PC-9 (cell line): ENCODE measurements at regions not wholly inside any gene's neighbourhood (a gene's known extent, or its start where the extent isn't known, plus 50 kb on each side); places are given as distances from the start of the nearest gene placed in this dataset.

Experiments
- BruUV-seq: library from RNA; stranded (reverse); fragments of 400-500 nt; replicated peaks from 2 replicates; lab custom pipeline; 2021; lab: Mats Ljungman, UMichigan
- CTCF ChIA-PET: fragments of 300-600 bp; sonication (Branson Sonifier 250); formaldehyde crosslinking; loops from one replicate; lab custom pipeline; 2022; ENCODE audit warnings: antibody characterized with exemption; lab: Charles Lee
- POLR2A ChIA-PET: fragments of 300-600 bp; sonication (Branson Sonifier 250); formaldehyde crosslinking; loops from one replicate; lab custom pipeline; 2022; ENCODE audit warnings: antibody characterized with exemption; ENCODE audit not compliant: unreplicated experiment; lab: Charles Lee
- DNase-seq, 2 experiments: peaks; one replicate each; pipeline versions ENCODE4 v3.0.0 to v3.0.0-alpha.2; 2015 to 2022; ENCODE audit warnings: mixed read lengths in 1 of 2
- H2AFZ ChIP-seq: fragments of 200-600 bp; sonication (generic); 2 replicates; pipeline ENCODE4 v1.8.1; 2017; ENCODE audit warnings: antibody characterized with exemption
- H3F3A ChIP-seq: fragments of 200-600 bp; sonication (generic); 2 replicates; pipeline ENCODE4 v1.8.1; 2017; ENCODE audit warnings: antibody characterized with exemption, mild to moderate bottlenecking, low read depth; ENCODE audit not compliant: insufficient read depth
- H3K27ac ChIP-seq: fragments of 200-600 bp; sonication (generic); 2 replicates; pipeline ENCODE4 v1.6.1; 2016; ENCODE audit warnings: mixed run types
- H3K27me3 ChIP-seq: fragments of 200-600 bp; sonication (generic); 2 replicates; pipeline ENCODE4 v1.6.1; 2016; ENCODE audit warnings: low read depth, mixed run types; ENCODE audit not compliant: insufficient read depth
- H3K36me3 ChIP-seq: fragments of 200-600 bp; sonication (generic); 2 replicates; pipeline ENCODE4 v1.6.1; 2016; ENCODE audit warnings: low read depth, mixed run types
- H3K4me1 ChIP-seq: fragments of 200-600 bp; sonication (generic); replicated peaks from 2 replicates; pipeline ENCODE4 v1.6.1; 2016; ENCODE audit warnings: mixed run types; ENCODE audit not compliant: insufficient read depth
- H3K4me2 ChIP-seq: fragments of 200-600 bp; sonication (generic); 2 replicates; pipeline ENCODE4 v1.6.1; 2017; ENCODE audit warnings: mixed run types
- H3K4me3 ChIP-seq: fragments of 200-600 bp; sonication (generic); 2 replicates; pipeline ENCODE4 v1.6.1; 2016; ENCODE audit warnings: mixed run types
- H3K79me2 ChIP-seq: fragments of 200-600 bp; sonication (generic); 2 replicates; pipeline ENCODE4 v1.6.1; 2017; ENCODE audit warnings: low read depth, mixed run types
- H3K9me2 ChIP-seq: fragments of 200-600 bp; sonication (generic); 2 replicates; pipeline ENCODE4 v1.8.1; 2017; ENCODE audit warnings: mild to moderate bottlenecking; ENCODE audit not compliant: insufficient read depth
- H3K9me3 ChIP-seq: fragments of 200-600 bp; sonication (generic); 2 replicates; pipeline ENCODE4 v1.8.1; 2016; ENCODE audit warnings: low read depth; ENCODE audit not compliant: insufficient read depth
- H4K20me1 ChIP-seq: fragments of 200-600 bp; sonication (generic); 2 replicates; pipeline ENCODE4 v1.8.1; 2017; ENCODE audit not compliant: insufficient read depth
- EZH2 ChIP-seq: fragments of 200-600 bp; sonication (generic); IDR thresholded peaks from 2 replicates; pipeline ENCODE4 v1.8.0; 2017; ENCODE audit warnings: antibody characterized with exemption, low read depth
- intact Hi-C: fragments of 100-400 bp; cut with micrococcal nuclease; formaldehyde crosslinking; loops from one replicate; pipeline ENCODE4 v1.10.0; 2022; ENCODE audit not compliant: unreplicated experiment
- TF ChIP-seq, protein P1 (sequence below): fragments of 200-600 bp; sonication (generic); conservative IDR thresholded peaks from 2 replicates; pipeline ENCODE4 v1.6.1; 2017; ENCODE audit warnings: mixed run types, antibody characterized with exemption, mild to moderate bottlenecking, moderate library complexity

DNA sequence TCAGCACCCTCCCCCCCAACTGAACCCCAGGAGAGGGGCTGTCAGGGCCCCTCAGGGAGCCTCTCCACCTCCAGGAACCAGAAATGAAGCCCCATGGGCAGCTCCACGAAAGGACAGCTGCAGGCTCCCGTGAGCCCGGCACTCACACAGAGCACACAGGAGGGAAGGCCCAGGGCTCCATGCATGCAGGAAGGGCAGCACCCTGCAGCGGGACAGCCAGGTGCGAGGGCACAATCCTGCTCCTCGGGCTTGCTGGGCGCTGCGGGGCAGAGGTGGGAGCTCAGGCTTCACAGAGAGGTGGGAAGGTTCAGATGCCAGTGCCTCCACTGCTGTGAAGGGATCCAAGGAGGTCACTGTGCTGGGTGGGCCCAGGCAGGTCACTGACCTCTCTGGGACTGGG lies 90.0 kb downstream of the HMX1 start:
- H3K4me1 ChIP-seq: no peaks in the 10 kb centered on the region
- H2AFZ ChIP-seq: no peak overlapping the region
- peaks cover 80% of the 10 kb centered on the region for H3K27me3 ChIP-seq
- no peaks in the 10 kb centered on the region for H3K36me3 ChIP-seq
- no peak overlapping the region for H3K27ac ChIP-seq
- ChIA-PET POLR2A (no interaction called here), CTCF (no interaction called here)
- H3K4me3 ChIP-seq: no peak overlapping the region
- TF ChIP-seq, protein P1, sequence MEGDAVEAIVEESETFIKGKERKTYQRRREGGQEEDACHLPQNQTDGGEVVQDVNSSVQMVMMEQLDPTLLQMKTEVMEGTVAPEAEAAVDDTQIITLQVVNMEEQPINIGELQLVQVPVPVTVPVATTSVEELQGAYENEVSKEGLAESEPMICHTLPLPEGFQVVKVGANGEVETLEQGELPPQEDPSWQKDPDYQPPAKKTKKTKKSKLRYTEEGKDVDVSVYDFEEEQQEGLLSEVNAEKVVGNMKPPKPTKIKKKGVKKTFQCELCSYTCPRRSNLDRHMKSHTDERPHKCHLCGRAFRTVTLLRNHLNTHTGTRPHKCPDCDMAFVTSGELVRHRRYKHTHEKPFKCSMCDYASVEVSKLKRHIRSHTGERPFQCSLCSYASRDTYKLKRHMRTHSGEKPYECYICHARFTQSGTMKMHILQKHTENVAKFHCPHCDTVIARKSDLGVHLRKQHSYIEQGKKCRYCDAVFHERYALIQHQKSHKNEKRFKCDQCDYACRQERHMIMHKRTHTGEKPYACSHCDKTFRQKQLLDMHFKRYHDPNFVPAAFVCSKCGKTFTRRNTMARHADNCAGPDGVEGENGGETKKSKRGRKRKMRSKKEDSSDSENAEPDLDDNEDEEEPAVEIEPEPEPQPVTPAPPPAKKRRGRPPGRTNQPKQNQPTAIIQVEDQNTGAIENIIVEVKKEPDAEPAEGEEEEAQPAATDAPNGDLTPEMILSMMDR: no peak
- TF ChIP-seq EZH2: no peak
- no peaks in the 10 kb centered on the region for H3K9me2 ChIP-seq
- no peaks in the 10 kb centered on the region for H3F3A ChIP-seq
- no TSS peak for BruUV-seq
- H3K9me3 ChIP-seq: no peaks in the 10 kb centered on the region
- intact Hi-C loops: no loop called here
- no peaks in the 10 kb centered on the region for H3K79me2 ChIP-seq
- no peak for DNase-seq
- H4K20me1 ChIP-seq: no peaks in the 10 kb centered on the region
- no peak overlapping the region for H3K4me2 ChIP-seq

DNA sequence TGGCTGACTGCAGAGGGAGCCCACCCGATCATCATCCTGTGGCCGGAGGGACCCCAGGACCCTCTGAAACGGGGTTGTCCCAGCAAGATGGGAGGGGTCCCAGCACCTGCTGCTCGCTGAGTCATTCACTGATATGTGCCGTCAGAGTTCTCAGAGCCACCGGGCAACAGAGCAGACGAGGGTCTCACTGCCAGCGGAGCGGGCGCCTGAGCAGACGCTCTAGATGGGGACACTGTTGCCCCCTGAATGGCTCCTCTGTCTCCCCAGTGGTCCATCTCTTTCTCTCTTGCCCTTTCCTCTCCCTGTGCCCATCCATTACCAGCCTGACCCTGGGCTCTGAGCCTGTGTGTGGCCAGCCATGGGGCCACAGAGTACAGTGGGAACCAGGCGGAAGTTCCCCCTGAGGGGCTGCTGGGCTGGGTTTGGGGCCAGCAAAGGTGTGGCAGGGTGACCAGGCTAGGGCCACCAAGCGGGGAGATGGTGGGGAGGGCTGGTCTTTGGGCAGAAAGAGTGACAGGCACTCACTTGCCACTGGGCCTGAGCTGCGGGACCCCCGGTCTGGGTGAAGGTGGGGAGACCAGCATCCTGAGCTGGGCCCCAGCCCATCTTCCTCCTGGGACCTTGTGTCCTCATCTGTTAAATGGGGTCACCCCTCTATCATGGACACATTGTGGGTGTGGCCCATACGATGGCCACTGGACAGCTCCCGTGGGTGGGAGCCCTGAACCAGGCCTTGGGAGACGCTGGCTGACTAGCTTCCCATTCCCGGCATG lies 90.9 kb downstream of the HMX1 start:
- Histone ChIP-seq H3K4me1 (no peaks in the 10 kb centered on the region), H3K4me3 (no peak overlapping the region), H3K79me2 (no peaks in the 10 kb centered on the region), H2AFZ (no peak overlapping the region), H3K9me2 (no peaks in the 10 kb centered on the region), H4K20me1 (no peaks in the 10 kb centered on the region), H3K27ac (no peak overlapping the region), H3K36me3 (no peaks in the 10 kb centered on the region), H3K9me3 (no peaks in the 10 kb centered on the region), H3F3A (no peaks in the 10 kb centered on the region), H3K4me2 (no peak overlapping the region), H3K27me3 (peaks cover 75% of the 10 kb centered on the region)
- POLR2A ChIA-PET: no interaction called here
- BruUV-seq: no TSS peak
- no peak for DNase-seq
- TF ChIP-seq, protein P1: no peak
- no peak for TF ChIP-seq EZH2
- CTCF ChIA-PET: interaction anchor here (0.6 kb wide), 1 partner anchor 116 kb away, joined by 6 read pairs; no protein-coding TSS in a partner anchor
- intact Hi-C loops: no loop called here

DNA sequence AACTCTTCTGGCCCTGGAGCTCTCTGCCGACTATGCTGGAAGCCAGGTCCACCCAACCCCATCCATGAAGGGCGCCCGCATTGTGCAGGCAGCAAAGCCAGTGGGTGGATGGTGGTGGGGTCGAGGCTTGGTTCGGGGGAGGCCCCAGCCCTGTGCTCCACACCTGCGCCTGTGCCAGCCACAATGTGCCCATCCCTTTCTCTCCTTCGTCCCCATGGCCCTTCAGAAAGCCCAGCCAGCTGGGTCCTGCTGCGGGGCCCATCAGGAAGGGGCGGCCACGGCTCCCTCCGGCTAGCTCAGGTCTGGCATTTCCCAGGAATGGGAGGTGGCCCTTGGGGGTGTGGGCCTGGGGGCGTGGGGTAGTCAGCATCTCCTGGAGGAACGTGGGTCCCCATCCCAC lies 91.6 kb downstream of the HMX1 start:
- Histone ChIP-seq H3K36me3 (no peaks in the 10 kb centered on the region), H3K9me3 (no peaks in the 10 kb centered on the region), H3F3A (no peaks in the 10 kb centered on the region), H2AFZ (no peak overlapping the region), H3K4me2 (no peak overlapping the region), H3K79me2 (no peaks in the 10 kb centered on the region), H3K4me1 (no peaks in the 10 kb centered on the region), H3K27ac (no peak overlapping the region), H3K9me2 (no peaks in the 10 kb centered on the region), H4K20me1 (no peaks in the 10 kb centered on the region), H3K4me3 (no peak overlapping the region), H3K27me3 (peaks cover 74% of the 10 kb centered on the region)
- ChIA-PET CTCF (no interaction called here), POLR2A (no interaction called here)
- intact Hi-C loops: no loop called here
- no peak for TF ChIP-seq EZH2
- TF ChIP-seq, protein P1: no peak
- no peak for DNase-seq
- no TSS peak for BruUV-seq
